ENCODE measurements at regions not wholly inside any gene's neighbourhood (a gene's known extent, or its start where the extent isn't known, plus 50 kb on each side); places are given as distances from the start of the nearest gene placed in this dataset.

GRCh38 chr16:79302731-79303130, 297.8 kb downstream of the MAF start:
- intact Hi-C loops (cut with micrococcal nuclease) = no loop called here

GRCh38 chr16:79301051-79301450, 299.5 kb downstream of the MAF start:
- intact Hi-C loops (cut with micrococcal nuclease) = no loop called here

- intact Hi-C loops (cut with micrococcal nuclease) = no loop called here
These were observed 301.4 kb downstream of the MAF start for GRCh38 chr16:79298894-79299799.

GRCh38 chr16:79298476-79298875, 302.1 kb downstream of the MAF start:
- intact Hi-C loops (cut with micrococcal nuclease) = no loop called here

GRCh38 chr16:79297805-79298204, 302.7 kb downstream of the MAF start:
- intact Hi-C loops (cut with micrococcal nuclease) = no loop called here

- intact Hi-C loops (cut with micrococcal nuclease) = no loop called here
These were observed 303.2 kb downstream of the MAF start for GRCh38 chr16:79297296-79297695.

- intact Hi-C loops (cut with micrococcal nuclease) = no loop called here
These were observed 304.0 kb downstream of the MAF start for GRCh38 chr16:79296491-79296890.

- intact Hi-C loops (cut with micrococcal nuclease) = no loop called here
These were observed 304.8 kb downstream of the MAF start for GRCh38 chr16:79295746-79296145.

GRCh38 chr16:79295162-79295561, 305.4 kb downstream of the MAF start:
- intact Hi-C loops (cut with micrococcal nuclease) = no loop called here

- intact Hi-C loops (cut with micrococcal nuclease) = no loop called here
These were observed 306.0 kb downstream of the MAF start for GRCh38 chr16:79294568-79294967.

- intact Hi-C loops (cut with micrococcal nuclease) = no loop called here
These were observed 306.6 kb downstream of the MAF start for GRCh38 chr16:79293836-79294460.

GRCh38 chr16:79288066-79288465, 312.5 kb downstream of the MAF start:
- intact Hi-C loops (cut with micrococcal nuclease) = no loop called here

GRCh38 chr16:79287424-79287917, 313.1 kb downstream of the MAF start:
- intact Hi-C loops (cut with micrococcal nuclease) = loop anchor here (2.0 kb wide), 1 partner anchor 15 kb away; no protein-coding TSS in a partner anchor

- intact Hi-C loops (cut with micrococcal nuclease) = loop anchor here (2.0 kb wide), 1 partner anchor 14 kb away; no protein-coding TSS in a partner anchor
These were observed 313.7 kb downstream of the MAF start for GRCh38 chr16:79286646-79287423.

- intact Hi-C loops (cut with micrococcal nuclease) = no loop called here
These were observed 315.8 kb downstream of the MAF start for GRCh38 chr16:79284766-79285165.

GRCh38 chr16:79283578-79283977, 317.0 kb downstream of the MAF start:
- intact Hi-C loops (cut with micrococcal nuclease) = loop anchor here (2.0 kb wide), 1 partner anchor 33 kb away; no protein-coding TSS in a partner anchor

- intact Hi-C loops (cut with micrococcal nuclease) = loop anchor here (2.0 kb wide), 1 partner anchor 34 kb away; no protein-coding TSS in a partner anchor
These were observed 317.7 kb downstream of the MAF start for GRCh38 chr16:79282806-79283205.

- intact Hi-C loops (cut with micrococcal nuclease) = loop anchor here (1.0 to 10.0 kb wide), 5 partner anchors 9 to 504 kb away; partner anchors contain the start of gene MAF
These were observed 322.0 kb downstream of the MAF start for GRCh38 chr16:79278506-79278905.

GRCh38 chr16:79276501-79276900, 324.0 kb downstream of the MAF start:
- intact Hi-C loops (cut with micrococcal nuclease) = loop anchor here (5.0 to 10.0 kb wide), 3 partner anchors 138 to 502 kb away; no protein-coding TSS in a partner anchor

GRCh38 chr16:79274264-79274663, 326.3 kb downstream of the MAF start:
- intact Hi-C loops (cut with micrococcal nuclease) = loop anchor here (5.0 to 10.0 kb wide), 3 partner anchors 117 to 499 kb away; no protein-coding TSS in a partner anchor

- intact Hi-C loops (cut with micrococcal nuclease) = loop anchor here (1.0 to 10.0 kb wide), 6 partner anchors 15 to 497 kb away; no protein-coding TSS in a partner anchor
These were observed 328.4 kb downstream of the MAF start for GRCh38 chr16:79272141-79272577.
